ENCODE measurements at regions not wholly inside any gene's neighbourhood (a gene's known extent, or its start where the extent isn't known, plus 50 kb on each side); places are given as distances from the start of the nearest gene placed in this dataset.
"Not testable (repeated sequence)": the region's sequence is repeated elsewhere in the genome, so short reads cannot be mapped to it uniquely, and the experiment has no call there.

GRCh38 chr16:46519063-46519462 lies 102.1 kb downstream of the SHCBP1 start:
- ATAC-seq (no peak), DNase-seq (ENCODE audit: low spot score) (no peak)
- intact Hi-C loops (cut with DNase I), result no loop called here

DNA sequence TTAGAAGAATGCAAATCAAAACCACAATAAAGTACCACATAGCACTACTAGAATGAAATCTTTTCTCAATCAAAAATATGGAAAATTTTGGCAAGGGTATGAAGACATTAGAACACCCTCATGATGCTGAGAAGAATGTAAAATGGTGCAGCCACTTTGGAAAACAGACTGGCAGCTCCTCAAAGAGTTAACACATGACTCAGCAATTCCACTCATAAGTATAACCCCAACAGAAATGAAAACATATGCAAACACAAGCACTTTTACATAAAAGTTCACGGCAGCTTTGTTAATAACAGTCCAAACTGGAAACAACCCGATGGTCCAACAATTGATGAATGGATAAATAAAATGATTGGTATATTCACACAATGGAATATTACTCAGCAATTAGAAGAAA lies 124.5 kb downstream of the SHCBP1 start:
- intact Hi-C loops (cut with DNase I), result no loop called here
- ATAC-seq, result no peak
- DNase-seq (ENCODE audit: low spot score), result no peak

- DNase-seq (ENCODE audit: low spot score) (no peak), ATAC-seq (no peak)
- intact Hi-C loops (cut with DNase I), result no loop called here
Measured at GRCh38 chr16:46482895-46483294, 138.3 kb downstream of the SHCBP1 start.

DNA sequence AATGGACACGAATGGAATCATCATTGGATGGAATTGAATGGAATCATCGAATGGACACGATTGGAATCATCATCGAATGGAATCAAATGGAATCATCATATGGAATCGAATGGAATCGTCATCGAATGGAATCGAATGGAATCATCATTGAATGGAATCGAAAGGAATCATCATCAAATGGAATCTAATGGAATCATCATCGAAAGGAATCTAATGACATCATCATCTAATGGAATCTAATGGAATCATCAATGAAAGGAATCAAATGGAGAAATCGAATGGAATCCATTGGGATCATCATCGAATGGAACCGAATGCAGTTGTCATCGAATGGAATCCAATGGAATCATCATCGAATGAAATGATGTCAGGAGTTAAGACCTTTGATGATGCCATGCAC lies 154.9 kb downstream of the SHCBP1 start:
- intact Hi-C loops (cut with DNase I), result no loop called here
- ATAC-seq (no peak), DNase-seq (ENCODE audit: low spot score) (no peak)

DNA sequence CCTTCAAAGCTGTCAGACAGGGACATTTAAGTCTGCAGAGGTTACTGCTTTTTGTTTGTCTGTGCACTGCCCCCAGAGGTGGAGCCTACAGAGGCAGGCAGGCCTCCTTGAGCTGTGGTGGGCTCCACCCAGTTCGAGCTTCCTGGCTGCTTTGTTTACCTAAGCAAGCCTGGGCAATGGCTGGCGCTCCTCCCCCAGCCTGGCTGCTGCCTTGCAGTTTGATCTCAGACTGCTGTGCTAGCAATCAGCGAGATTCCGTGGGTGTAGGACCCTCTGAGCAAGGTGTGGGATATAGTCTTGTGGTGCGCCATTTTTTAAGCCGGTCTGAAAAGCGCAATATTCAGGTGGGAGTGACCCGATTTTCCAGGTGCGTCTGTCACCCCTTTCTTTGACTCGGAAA lies 166.4 kb downstream of the SHCBP1 start:
- DNase-seq (ENCODE audit: low spot score); ATAC-seq; intact Hi-C loops (cut with DNase I): not testable (repeated sequence)

DNA sequence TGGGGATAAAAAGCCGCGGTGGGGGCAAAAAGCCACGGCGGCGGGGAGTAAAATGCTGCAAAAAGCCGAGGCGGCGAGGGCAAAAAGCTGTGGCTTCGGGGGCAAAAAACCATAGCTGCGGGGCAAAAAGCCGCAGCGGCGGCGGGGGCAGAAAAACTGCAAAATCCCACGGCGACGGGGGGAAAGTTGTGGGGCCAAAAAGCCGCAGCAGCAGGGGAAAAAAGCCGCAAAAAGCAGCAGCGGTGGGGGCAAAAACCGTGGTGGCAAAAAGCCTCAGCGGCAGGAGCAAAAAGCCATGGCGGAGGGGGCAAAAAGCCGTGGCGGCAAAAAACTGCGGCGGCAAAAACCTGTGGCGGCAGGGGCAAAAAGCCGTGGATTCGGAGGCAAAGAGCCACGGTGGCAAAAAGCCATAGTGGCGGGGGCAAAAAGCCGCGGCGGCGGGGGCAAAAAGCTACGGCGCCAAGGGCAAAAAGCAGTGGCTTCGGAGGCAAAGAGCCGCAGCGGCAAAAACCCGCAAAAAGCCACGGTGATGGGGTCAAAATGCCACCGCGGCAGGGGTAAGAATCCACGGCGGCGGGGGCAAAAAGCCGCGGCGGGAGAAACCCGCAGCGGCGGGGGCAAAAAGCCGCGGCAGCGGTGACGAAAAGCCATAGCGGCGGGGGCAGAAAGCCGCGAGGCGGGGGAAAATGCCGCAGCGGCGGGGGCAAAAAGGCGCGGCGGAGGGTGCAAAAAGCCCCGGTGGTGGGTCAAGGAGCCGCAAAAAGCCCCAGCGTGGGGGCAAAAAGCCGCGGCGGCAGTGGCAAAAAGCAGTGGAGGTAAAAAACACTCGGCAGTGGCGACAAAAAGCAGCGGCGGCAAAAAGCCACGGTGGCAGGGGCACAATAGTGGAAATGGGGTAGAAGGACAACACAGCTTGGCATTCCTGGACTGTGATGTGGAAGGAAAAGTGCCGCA lies 192.8 kb downstream of the SHCBP1 start:
- DNase-seq (ENCODE audit: low spot score) (peak; percentile 39), ATAC-seq (no peak)
- intact Hi-C loops (cut with DNase I), result no loop called here

DNA sequence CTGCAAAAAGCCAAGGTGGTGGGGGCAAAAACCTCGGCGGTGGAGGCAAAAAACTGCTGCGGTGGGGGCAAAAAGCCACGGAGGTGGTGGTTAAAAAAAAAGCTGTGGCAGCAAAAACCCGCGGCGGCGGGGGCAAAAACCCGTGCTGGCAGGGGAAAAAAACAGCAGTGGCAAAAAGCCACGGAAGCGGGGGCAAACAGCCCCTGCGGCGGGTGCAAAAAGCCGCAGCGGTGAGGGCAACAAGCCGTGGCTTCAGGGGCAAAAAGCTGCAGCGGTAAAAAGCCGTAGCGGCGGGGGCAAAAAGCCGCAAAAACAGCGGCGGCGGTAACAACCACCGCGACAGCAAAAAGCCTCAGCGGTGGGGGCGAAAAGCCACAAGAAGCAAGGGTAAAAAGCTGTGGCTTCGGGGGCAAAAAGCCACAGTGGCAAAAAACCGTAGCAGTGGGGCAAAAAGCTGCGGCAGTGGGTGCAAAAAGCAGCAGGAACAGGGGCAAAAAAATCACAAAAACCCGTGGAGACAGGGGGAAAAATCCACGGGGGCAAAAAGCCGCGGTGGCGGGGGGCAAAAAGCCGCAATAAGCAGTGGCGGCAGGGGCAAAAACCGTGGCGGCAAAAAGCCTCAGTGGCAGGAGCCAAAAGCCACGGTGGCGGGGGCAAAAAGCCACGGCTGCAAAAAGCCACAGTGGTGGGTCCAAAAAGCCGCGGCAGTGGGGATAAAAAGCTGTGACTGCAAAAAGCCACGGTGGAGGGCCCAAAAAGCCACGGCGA lies 193.7 kb downstream of the SHCBP1 start:
- peak; percentile 48 for DNase-seq (ENCODE audit: low spot score)
- no peak for ATAC-seq
- intact Hi-C loops (cut with DNase I), result no loop called here

- ATAC-seq (no peak), DNase-seq (ENCODE audit: low spot score) (no peak)
- intact Hi-C loops (cut with DNase I), result no loop called here
Measured at GRCh38 chr16:46426336-46426735, 194.8 kb downstream of the SHCBP1 start.

DNA sequence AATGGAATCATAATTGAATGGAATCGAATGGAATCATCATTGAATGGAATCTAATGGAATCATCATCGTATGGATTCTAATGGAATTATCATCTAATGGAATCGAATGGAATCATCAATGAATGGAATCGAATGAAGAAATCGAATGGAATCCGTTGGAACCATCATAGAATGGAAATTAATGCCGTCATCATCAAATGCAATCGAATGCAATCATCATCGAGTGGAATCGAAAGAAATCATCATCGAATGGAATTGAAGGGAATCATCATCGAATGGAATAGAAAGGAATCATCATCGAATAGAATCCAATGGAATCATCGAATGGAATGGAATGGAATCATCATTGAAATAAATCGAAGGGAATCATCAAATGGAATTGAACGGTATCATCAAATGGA lies 217.2 kb downstream of the SHCBP1 start:
- DNase-seq (ENCODE audit: low spot score) (no peak), ATAC-seq (no peak)
- intact Hi-C loops (cut with DNase I), result no loop called here

DNA sequence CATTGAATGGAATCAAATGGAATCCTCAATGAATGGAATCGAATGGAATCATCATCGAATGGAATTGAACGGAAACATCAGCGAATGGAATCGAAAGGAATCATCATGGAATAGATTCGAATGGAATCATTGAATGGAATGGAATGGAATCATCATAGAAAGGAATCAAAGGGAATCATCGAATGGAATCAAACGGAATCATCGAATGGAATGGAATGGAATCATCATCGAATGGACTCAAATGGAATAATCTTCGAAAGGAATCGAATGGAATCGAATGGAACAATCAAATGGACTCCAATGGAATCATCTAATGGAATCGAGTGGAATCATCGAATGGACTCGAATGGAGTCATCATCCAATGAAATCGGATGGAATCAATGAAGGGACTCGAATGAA lies 222.6 kb downstream of the SHCBP1 start:
- ATAC-seq; DNase-seq (ENCODE audit: low spot score); intact Hi-C loops (cut with DNase I): not testable (repeated sequence)

- ATAC-seq; DNase-seq (ENCODE audit: low spot score); intact Hi-C loops (cut with DNase I): not testable (repeated sequence)
Measured at GRCh38 chr16:46396883-46397270, 224.3 kb downstream of the SHCBP1 start.

- DNase-seq (ENCODE audit: low spot score); intact Hi-C loops (cut with DNase I); ATAC-seq: not testable (repeated sequence)
Measured at GRCh38 chr16:46396131-46396882, 224.9 kb downstream of the SHCBP1 start.

DNA sequence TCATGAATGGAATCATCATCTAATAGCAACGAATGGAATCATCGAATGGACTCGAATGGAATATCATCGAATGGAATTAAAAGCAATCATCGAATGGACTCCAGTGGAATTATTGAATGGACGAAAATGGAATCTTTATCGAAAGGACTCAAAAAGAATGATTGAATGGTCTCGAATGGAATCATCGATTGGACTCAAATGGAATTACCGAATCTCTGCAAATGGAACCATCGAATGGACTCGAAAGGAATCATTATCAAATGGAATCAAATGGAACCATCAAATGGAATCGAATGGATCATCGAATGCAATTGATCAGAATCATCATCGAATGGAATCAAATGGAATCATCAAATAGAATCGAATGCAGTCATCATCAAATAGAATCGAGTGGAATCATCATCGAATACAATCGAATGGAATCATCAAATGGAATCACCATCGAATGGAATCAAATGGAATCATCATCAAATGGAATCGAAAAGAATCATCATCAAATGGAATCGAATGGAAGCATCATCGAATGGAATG lies 225.7 kb downstream of the SHCBP1 start:
- DNase-seq (ENCODE audit: low spot score); intact Hi-C loops (cut with DNase I): not testable (repeated sequence)

GRCh38 chr16:46394963-46395362 lies 226.2 kb downstream of the SHCBP1 start:
- DNase-seq (ENCODE audit: low spot score); intact Hi-C loops (cut with DNase I); ATAC-seq: not testable (repeated sequence)

More for the DNA sequence above, 225.7 kb downstream of the SHCBP1 start:
- ATAC-seq, result not testable (repeated sequence)

DNA sequence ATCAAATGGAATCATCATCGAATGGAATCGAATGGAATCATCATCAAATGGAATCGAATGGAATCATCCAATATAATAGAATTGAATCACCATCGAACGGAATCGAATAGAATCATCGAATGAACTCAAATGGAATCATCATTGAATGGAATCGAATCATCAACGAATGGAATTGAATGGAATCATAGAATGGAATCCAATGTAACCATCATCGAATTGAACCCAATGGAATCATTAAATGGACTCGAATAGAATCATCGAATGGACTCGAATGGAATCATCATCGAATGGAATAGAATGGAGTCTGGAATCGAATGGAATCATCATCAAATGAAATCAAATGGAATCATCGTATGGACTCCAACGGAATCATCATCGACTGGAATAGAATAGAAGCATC lies 227.0 kb downstream of the SHCBP1 start:
- intact Hi-C loops (cut with DNase I); DNase-seq (ENCODE audit: low spot score); ATAC-seq: not testable (repeated sequence)

DNA sequence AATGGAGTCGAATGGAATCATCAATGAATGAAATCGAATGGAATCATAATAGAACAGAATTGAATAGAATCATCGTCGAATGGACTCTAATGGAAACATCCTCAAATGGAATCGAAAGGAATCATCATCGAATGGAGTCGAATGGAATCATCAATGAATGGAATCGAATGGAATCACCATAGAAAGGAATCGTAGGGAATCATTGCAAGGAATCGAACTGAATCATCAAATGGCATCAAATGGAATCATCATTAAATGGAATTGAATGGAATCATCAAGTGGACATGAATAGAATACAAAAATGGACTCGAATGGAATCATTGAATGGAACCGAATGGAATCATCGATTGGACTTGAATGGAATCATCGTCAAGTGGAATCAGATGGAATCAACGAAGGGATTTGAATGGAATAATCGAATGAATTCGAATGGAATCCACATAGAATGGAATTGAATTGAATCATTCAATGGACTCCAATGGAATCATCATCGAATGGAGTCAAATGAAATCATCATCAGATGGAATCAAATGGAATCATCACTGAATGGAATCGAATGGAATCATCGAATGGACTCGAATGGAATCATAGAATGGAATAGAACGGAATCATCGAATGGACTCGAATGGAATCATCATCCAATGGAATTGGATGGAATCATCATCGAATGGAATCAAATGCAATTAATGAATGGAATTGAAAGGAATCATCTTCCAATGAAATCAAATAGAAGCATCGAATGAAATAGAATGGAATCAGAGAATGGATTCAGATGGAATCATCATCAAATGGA lies 228.1 kb downstream of the SHCBP1 start:
- intact Hi-C loops (cut with DNase I); ATAC-seq; DNase-seq (ENCODE audit: low spot score): not testable (repeated sequence)

- intact Hi-C loops (cut with DNase I); ATAC-seq: not testable (repeated sequence)
- peak; percentile 47 for DNase-seq (ENCODE audit: low spot score)
Measured at GRCh38 chr16:46390660-46391462, 230.3 kb downstream of the SHCBP1 start.

Data from sciatic nerve (tissue), 2 donors.